Stimulated activated CD4-positive, alpha-beta T cell treated with anti-CD3 and anti-CD28 coated beads, Interleukin-12 subunit alpha, Interleukin-12 subunit beta, amount 100 ng/mL, for 24 hours (primary cell): ENCODE measurements at regions not wholly inside any gene's neighbourhood (a gene's known extent, or its start where the extent isn't known, plus 50 kb on each side); places are given as distances from the start of the nearest gene placed in this dataset.

ENCODE experiments used
- DNase-seq, 2 experiments: peaks; one replicate each; pipeline ENCODE4 v3.0.0-alpha.2; 2020; ENCODE audit warnings: low read depth in 2 of 2

DNA sequence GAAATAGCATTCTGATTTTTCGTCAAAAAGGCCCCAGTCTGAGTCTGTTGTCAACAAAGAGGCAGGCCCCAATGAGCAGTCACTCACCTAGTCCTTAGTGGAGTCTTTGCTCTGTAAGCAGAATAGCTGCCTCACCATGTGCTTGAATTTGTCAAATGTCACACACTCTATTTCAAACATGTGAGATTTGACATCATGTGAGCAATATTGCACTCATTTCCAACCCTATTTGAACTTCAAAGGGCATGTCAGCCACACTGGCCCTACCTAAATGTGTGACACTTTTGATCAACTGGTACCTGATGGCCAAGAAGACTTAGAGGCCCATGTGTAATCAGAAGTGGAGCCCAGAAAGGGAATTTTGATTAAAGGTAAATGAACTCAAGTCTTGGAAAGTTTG is 59.4 kb upstream of the PLAC1 start:
- no peak for DNase-seq

- DNase-seq: no peak
Measured at GRCh38 chrX:134716620-134717012, 58.3 kb upstream of the PLAC1 start.

DNA sequence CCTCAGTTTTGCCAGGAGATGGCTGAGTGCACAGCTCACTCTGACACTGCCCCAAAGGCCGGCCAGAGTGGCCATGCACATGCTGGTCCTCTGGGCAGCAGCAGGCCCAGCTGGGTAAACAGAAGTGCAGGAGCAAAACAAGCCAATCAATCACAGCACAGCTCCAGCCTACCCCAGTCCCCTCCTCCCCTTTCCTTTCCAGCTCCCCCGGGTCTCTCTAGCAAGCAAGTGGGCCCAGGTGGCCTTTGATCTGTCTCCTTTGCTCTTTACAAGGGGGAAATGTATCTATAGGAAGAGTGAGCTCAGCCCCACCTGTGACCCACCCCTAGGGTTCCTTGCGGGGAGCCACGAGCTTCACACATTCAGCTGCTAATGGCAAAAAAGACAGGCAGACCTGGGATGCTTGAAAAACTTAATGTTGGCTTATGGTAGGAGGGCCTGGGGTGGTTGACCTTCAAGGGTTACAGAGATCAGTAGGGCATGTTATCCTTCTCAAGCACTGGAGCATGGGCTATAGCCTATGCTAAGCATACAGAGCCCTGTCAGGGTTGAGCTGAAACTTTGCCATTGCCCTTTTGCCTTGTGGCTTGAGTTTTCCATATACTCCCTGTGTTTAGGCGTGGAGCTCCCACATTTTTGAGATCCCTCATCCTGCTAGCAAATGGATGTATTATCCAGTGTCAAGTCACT is 57.8 kb upstream of the PLAC1 start:
- no peak for DNase-seq

- DNase-seq: no peak
Measured at GRCh38 chrX:134714633-134715110, 56.4 kb upstream of the PLAC1 start.

DNA sequence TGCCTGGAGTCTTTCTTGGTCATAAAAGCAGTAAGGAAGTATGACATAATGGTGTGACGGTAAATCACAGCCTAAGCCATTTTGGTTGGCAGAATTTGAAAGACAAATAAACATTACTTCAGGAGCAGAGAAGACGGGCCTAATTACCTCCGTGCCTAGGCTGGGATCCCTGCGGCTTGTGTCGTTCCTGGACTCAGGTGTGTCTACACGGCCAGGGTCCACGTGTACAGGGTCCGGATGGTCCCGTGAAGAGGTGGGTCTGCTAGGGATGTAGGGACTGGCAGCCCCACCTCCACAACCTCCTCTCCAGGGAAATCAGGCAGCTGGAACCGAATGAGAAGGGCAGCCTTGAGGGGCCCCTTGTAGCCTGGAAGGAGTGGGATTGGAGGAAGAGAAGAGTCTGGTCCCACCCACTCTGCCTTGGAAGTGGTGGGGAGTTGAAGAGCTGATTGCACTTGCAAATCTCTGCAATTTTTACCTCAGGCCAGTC is 55.4 kb upstream of the PLAC1 start:
- no peak for DNase-seq

DNA sequence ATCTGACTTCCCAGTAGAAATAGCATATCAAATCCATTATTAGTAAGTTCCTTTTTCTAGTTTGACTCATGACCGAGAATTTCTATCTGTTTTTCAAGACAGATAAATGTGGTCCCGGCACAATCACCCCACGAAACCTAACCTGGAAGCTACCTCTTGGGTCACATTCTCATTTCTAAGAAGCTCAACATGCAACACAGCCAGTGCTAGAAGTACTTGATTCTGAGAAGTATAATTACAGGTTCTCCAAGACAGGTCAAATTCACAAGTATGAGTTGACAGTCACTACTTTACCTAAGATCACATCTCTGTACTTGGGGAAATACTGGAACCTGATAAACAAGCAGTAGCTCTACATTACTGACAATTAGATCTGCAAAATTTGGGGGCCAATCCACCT is 54.0 kb upstream of the PLAC1 start:
- DNase-seq: no peak

- DNase-seq: no peak
Measured at GRCh38 chrX:134711135-134711921, 53.1 kb upstream of the PLAC1 start.
